Neuronal stem cell (in vitro differentiated cells): ENCODE measurements at regions not wholly inside any gene's neighbourhood (a gene's known extent, or its start where the extent isn't known, plus 50 kb on each side); places are given as distances from the start of the nearest gene placed in this dataset.

Experiments used
- DNase-seq: peaks from one replicate; pipeline ENCODE4 v3.0.0-alpha.2; 2013; ENCODE audit warnings: low spot score
- H2AFZ ChIP-seq: one replicate; pipeline ENCODE4 v1.6.1; 2013; ENCODE audit warnings: mild to moderate bottlenecking, low read length, inconsistent platforms
- H2AK5ac ChIP-seq: 2 replicates; pipeline ENCODE4 v1.6.1; 2013; ENCODE audit warnings: low read depth, mild to moderate bottlenecking, inconsistent platforms, low read length, moderate library complexity, mixed read lengths
- H2BK120ac ChIP-seq: 2 replicates; pipeline ENCODE4 v1.6.1; 2013; ENCODE audit warnings: low read depth, mild to moderate bottlenecking, inconsistent platforms, low read length, moderate library complexity, mixed read lengths
- H2BK12ac ChIP-seq: one replicate; pipeline ENCODE4 v1.6.1; 2013; ENCODE audit warnings: low read length, inconsistent platforms
- H2BK15ac ChIP-seq: 2 replicates; pipeline ENCODE4 v1.6.1; 2013; ENCODE audit warnings: mild to moderate bottlenecking, low read length, inconsistent platforms, mixed read lengths
- H2BK5ac ChIP-seq: one replicate; pipeline ENCODE4 v1.6.1; 2013; ENCODE audit warnings: inconsistent platforms, mild to moderate bottlenecking, low read length, moderate library complexity
- H3K14ac ChIP-seq: one replicate; pipeline ENCODE4 v1.6.1; 2013; ENCODE audit warnings: low read length, inconsistent platforms
- H3K18ac ChIP-seq: 2 replicates; pipeline ENCODE4 v1.6.1; 2013; ENCODE audit warnings: low read length, inconsistent platforms
- H3K23ac ChIP-seq: 2 replicates; pipeline ENCODE4 v1.6.1; 2013; ENCODE audit warnings: low read depth, mild to moderate bottlenecking, mixed read lengths, low read length, inconsistent platforms; ENCODE audit not compliant: poor library complexity
- H3K27ac ChIP-seq: replicated peaks from 3 replicates; pipeline ENCODE4 v1.5.1; 2013; ENCODE audit warnings: low read length, inconsistent platforms
- H3K27me3 ChIP-seq, 3 experiments: 2 replicates each; pipeline ENCODE4 v1.6.1; 2013; ENCODE audit warnings: low read length in 3 of 3, mild to moderate bottlenecking in 2 of 3, inconsistent platforms in 1 of 3, low read depth in 1 of 3, mixed read lengths in 1 of 3, moderate library complexity in 1 of 3; ENCODE audit not compliant: control insufficient read depth in 3 of 3, insufficient read depth in 3 of 3
- H3K36me3 ChIP-seq, 2 donors: replicated peaks in 1 of 2; 2 replicates each; pipeline ENCODE4 v1.6.1; 2013; ENCODE audit warnings: low read length in 2 of 2; ENCODE audit not compliant: control insufficient read depth in 2 of 2, insufficient read depth in 2 of 2
- H3K4ac ChIP-seq: 2 replicates; pipeline ENCODE4 v1.6.1; 2013; ENCODE audit warnings: inconsistent platforms, mild to moderate bottlenecking, low read length, moderate library complexity
- H3K4me1 ChIP-seq, 2 donors: 1 replicate in 1 of 2; 2 replicates in 1 of 2; pipeline ENCODE4 v1.6.1; 2013; ENCODE audit warnings: low read length in 2 of 2, low read depth in 1 of 2; ENCODE audit not compliant: control insufficient read depth in 2 of 2, insufficient read depth in 1 of 2
- H3K4me2 ChIP-seq: one replicate; pipeline ENCODE4 v1.6.1; 2013; ENCODE audit warnings: mild to moderate bottlenecking, low read length, inconsistent platforms; ENCODE audit not compliant: insufficient read depth, poor library complexity, severe bottlenecking
- H3K4me3 ChIP-seq, 2 donors: 2 replicates each; pipeline ENCODE4 v1.5.1; 2013; ENCODE audit warnings: low read length in 2 of 2, mild to moderate bottlenecking in 2 of 2, inconsistent platforms in 1 of 2, moderate library complexity in 1 of 2
- H3K79me1 ChIP-seq: one replicate; pipeline ENCODE4 v1.6.1; 2013; ENCODE audit warnings: low read depth, mild to moderate bottlenecking, inconsistent platforms, low read length, moderate library complexity
- H3K9ac ChIP-seq: one replicate; pipeline ENCODE4 v1.6.1; 2013; ENCODE audit warnings: mild to moderate bottlenecking, low read depth, low read length, inconsistent platforms; ENCODE audit not compliant: poor library complexity
- H3K9me3 ChIP-seq, 2 donors: replicated peaks in 1 of 2; 2 replicates each; pipeline versions ENCODE3 to v1.6.1; 2013; ENCODE audit warnings: low read length in 2 of 2, mild to moderate bottlenecking in 2 of 2, inconsistent platforms in 1 of 2, low read depth in 1 of 2, mixed read lengths in 1 of 2, moderate library complexity in 1 of 2; ENCODE audit not compliant: control insufficient read depth in 2 of 2, insufficient read depth in 1 of 2
- H4K8ac ChIP-seq: one replicate; pipeline ENCODE4 v1.6.1; 2013; ENCODE audit warnings: low read depth, mild to moderate bottlenecking, inconsistent platforms, low read length, moderate library complexity
- H4K91ac ChIP-seq: one replicate; pipeline ENCODE4 v1.6.1; 2013; ENCODE audit warnings: low read length, low read depth, mild to moderate bottlenecking, inconsistent platforms; ENCODE audit not compliant: poor library complexity
- WGBS, 2 donors: extraction: QIAGEN DNeasy Blood & Tissue Kit; methylation state at CpG; one replicate each; pipeline ENCODE4 v1.1.7; 2013; ENCODE audit warnings: missing lambda C conversion rate in 2 of 2, mixed read lengths in 1 of 2; ENCODE audit not compliant: insufficient read length in 2 of 2, insufficient replicate concordance in 1 of 2; ENCODE audit errors: extremely low coverage in 2 of 2; 5-methylcytosine and 5-hydroxymethylcytosine counted together

- H3K14ac ChIP-seq: peak overlapping the region; percentile 75
- no peak overlapping the region for H2AFZ ChIP-seq
- H3K4me1 ChIP-seq: peaks cover 0 to 6% of the 10 kb centered on the region in 2 donors
- no peak overlapping the region for H3K4me2 ChIP-seq
- no peak overlapping the region for H3K4ac ChIP-seq
- no peak overlapping the region for H3K27ac ChIP-seq
- no CpG with 5 or more reads among the region's 18 CpGs for WGBS, 2 donors
- no peak overlapping the region for H3K9ac ChIP-seq
- H3K27me3 ChIP-seq: no peaks in the 10 kb centered on the region
- peak overlapping the region; percentile 39 for H2BK5ac ChIP-seq
- peak overlapping the region; percentile 29 for H3K23ac ChIP-seq
- peak overlapping the region; percentile 27 for H3K18ac ChIP-seq
- H4K91ac ChIP-seq: no peak overlapping the region
- no peaks in the 10 kb centered on the region for H3K36me3 ChIP-seq
- H2AK5ac ChIP-seq: no peak overlapping the region
- no peak overlapping the region for H3K4me3 ChIP-seq
- peak overlapping the region; percentile 47 for H2BK120ac ChIP-seq
- H4K8ac ChIP-seq: no peak overlapping the region
- no peaks in the 10 kb centered on the region for H3K9me3 ChIP-seq
- H3K79me1 ChIP-seq: no peaks in the 10 kb centered on the region
- no peak overlapping the region for H2BK15ac ChIP-seq
- no peak overlapping the region for H2BK12ac ChIP-seq
- DNase-seq: no peak
Observed at GRCh38 chr10:130481076-130481930, 345.1 kb downstream of the GLRX3 start.

GRCh38 chr10:130481936-130482335, 345.7 kb downstream of the GLRX3 start:
- Histone ChIP-seq H3K23ac (peak overlapping the region; percentile 29), H3K27ac (no peak overlapping the region), H3K27me3 (no peaks in the 10 kb centered on the region), H3K36me3 (no peaks in the 10 kb centered on the region), H2BK12ac (no peak overlapping the region), H2AFZ (no peak overlapping the region), H2BK15ac (no peak overlapping the region), H4K91ac (no peak overlapping the region), H2BK5ac (peak overlapping the region; percentile 39), H4K8ac (no peak overlapping the region), H3K9ac (no peak overlapping the region), H3K4me2 (no peak overlapping the region), H3K79me1 (no peaks in the 10 kb centered on the region), H3K18ac (no peak overlapping the region), H2AK5ac (no peak overlapping the region), H3K4me1 (peaks cover 0 to 6% of the 10 kb centered on the region in 2 donors), H3K4ac (no peak overlapping the region), H2BK120ac (no peak overlapping the region), H3K14ac (peak overlapping the region; percentile 63), H3K4me3 (no peak overlapping the region), H3K9me3 (no peaks in the 10 kb centered on the region)
- DNase-seq: no peak
- WGBS, 2 donors: no CpG with 5 or more reads among the region's 11 CpGs

- H2AK5ac ChIP-seq: no peak overlapping the region
Observed at GRCh38 chr10:130483691-130484467, 347.7 kb downstream of the GLRX3 start.

More at GRCh38 chr10:130483691-130484467, 347.7 kb downstream of the GLRX3 start:
- Histone ChIP-seq H4K8ac (no peak overlapping the region), H3K4me3 (no peak overlapping the region), H2AFZ (no peak overlapping the region), H3K27me3 (no peaks in the 10 kb centered on the region), H3K36me3 (no peaks in the 10 kb centered on the region), H3K9me3 (no peaks in the 10 kb centered on the region), H3K14ac (no peak overlapping the region), H3K23ac (no peak overlapping the region), H3K18ac (peak overlapping the region; percentile 57), H3K27ac (no peak overlapping the region), H2BK12ac (no peak overlapping the region), H3K79me1 (no peaks in the 10 kb centered on the region), H3K4ac (no peak overlapping the region), H3K4me2 (no peak overlapping the region), H3K4me1 (peaks cover 0 to 7% of the 10 kb centered on the region in 2 donors), H2BK120ac (no peak overlapping the region), H2BK5ac (no peak overlapping the region), H4K91ac (no peak overlapping the region), H2BK15ac (no peak overlapping the region), H3K9ac (no peak overlapping the region)
- DNase-seq: no peak
- whole genome bisulfite sequencing, 2 donors: no CpG with 5 or more reads among the region's 17 CpGs
